ENCODE measurements at regions not wholly inside any gene's neighbourhood (a gene's known extent, or its start where the extent isn't known, plus 50 kb on each side); places are given as distances from the start of the nearest gene placed in this dataset.

DNA sequence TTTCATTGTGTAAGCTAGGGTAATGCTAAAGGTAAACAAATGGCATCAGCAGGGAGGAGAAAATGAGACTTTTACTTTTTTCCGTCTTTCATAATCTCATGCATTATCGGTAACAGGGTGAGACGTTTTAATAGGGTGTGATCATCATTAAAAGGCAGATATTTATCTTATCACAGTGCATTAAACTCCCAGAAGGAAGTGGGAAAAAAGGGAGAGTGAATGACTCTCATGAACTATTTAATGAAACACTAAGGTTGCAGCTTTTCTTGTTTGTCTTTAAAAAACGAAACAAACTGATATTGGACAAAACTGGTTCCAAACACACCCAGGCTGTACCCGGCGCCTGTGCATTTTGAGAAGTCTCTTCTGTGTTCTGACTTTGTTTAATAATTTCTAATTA, 1936.8 kb upstream of the PIK3C3 start:
- no peak for TF ChIP-seq CTCF (IDR thresholded peaks at IDR 0.05)
- no peak for TF ChIP-seq EZH2 (IDR thresholded peaks at IDR 0.05)
